ENCODE measurements at regions not wholly inside any gene's neighbourhood (a gene's known extent, or its start where the extent isn't known, plus 50 kb on each side); places are given as distances from the start of the nearest gene placed in this dataset.
A peak's percentile ranks its signal among the peaks of the same experiment; 100 is the strongest.

- H3K36me3 ChIP-seq (ENCODE audit: low read depth) = no peaks in the 10 kb centered on the region
- DNase-seq = no peak
- H2AFZ ChIP-seq = no peak overlapping the region
- no peak overlapping the region for H3K27ac ChIP-seq
- no peaks in the 10 kb centered on the region; the same call in 1 of the 2 replicates for H3K9me2 ChIP-seq (ENCODE audit: insufficient read depth)
- no peaks in the 10 kb centered on the region for H3K9me3 ChIP-seq (ENCODE audit: low read depth)
- H3K27me3 ChIP-seq (replicated peaks; ENCODE audit: insufficient read depth) = no peaks in the 10 kb centered on the region
- H3K4me2 ChIP-seq (ENCODE audit: unreplicated experiment) = no peak overlapping the region
- TF ChIP-seq EZH2phosphoT487 (IDR thresholded peaks at IDR 0.05; ENCODE audit: insufficient read depth, low read depth) = no peak
- TF ChIP-seq EZH2 (IDR thresholded peaks at IDR 0.05; ENCODE audit: insufficient read depth, poor library complexity, severe bottlenecking) = no peak
- 44 to 45% methylated on average over 6 of the region's 6 CpGs for WGBS, 2 experiments (ENCODE audit: low coverage in 1 of 2, low lambda C conversion rate in 2 of 2, missing lambda C conversion rate in 2 of 2)
- H3K9ac ChIP-seq = no peak overlapping the region
- H3K4me1 ChIP-seq (ENCODE audit: insufficient read depth) = no peaks in the 10 kb centered on the region
- no peaks in the 10 kb centered on the region for H3K79me2 ChIP-seq (ENCODE audit: insufficient read depth)
- no peaks in the 10 kb centered on the region for H4K20me1 ChIP-seq (ENCODE audit: insufficient read depth)
- in situ Hi-C loops (cut with MboI) = no loop called here
- H3K4me3 ChIP-seq = no peak overlapping the region
- no peaks in the 10 kb centered on the region for H3F3A ChIP-seq (ENCODE audit: insufficient read depth)
These were observed 79.6 kb upstream of the MTPN start for GRCh38 chr7:136056651-136057231.

GRCh38 chr7:136055266-136055665 lies 78.1 kb upstream of the MTPN start:
- Histone ChIP-seq H3K4me2 (ENCODE audit: unreplicated experiment) (no peak overlapping the region), H3K4me1 (ENCODE audit: insufficient read depth) (no peaks in the 10 kb centered on the region), H2AFZ (no peak overlapping the region), H3F3A (ENCODE audit: insufficient read depth) (no peaks in the 10 kb centered on the region), H3K9me3 (ENCODE audit: low read depth) (no peaks in the 10 kb centered on the region), H3K4me3 (no peak overlapping the region), H3K27ac (no peak overlapping the region), H3K27me3 (replicated peaks; ENCODE audit: insufficient read depth) (no peaks in the 10 kb centered on the region), H3K79me2 (ENCODE audit: insufficient read depth) (no peaks in the 10 kb centered on the region), H3K36me3 (ENCODE audit: low read depth) (no peaks in the 10 kb centered on the region), H3K9ac (no peak overlapping the region), H4K20me1 (ENCODE audit: insufficient read depth) (no peaks in the 10 kb centered on the region), H3K9me2 (ENCODE audit: insufficient read depth) (no peaks in the 10 kb centered on the region)
- no peak for TF ChIP-seq EZH2 (IDR thresholded peaks at IDR 0.05; ENCODE audit: insufficient read depth, poor library complexity, severe bottlenecking)
- TF ChIP-seq EZH2phosphoT487 (IDR thresholded peaks at IDR 0.05; ENCODE audit: insufficient read depth, low read depth) = no peak
- in situ Hi-C loops (cut with MboI) = no loop called here
- WGBS, 2 experiments (ENCODE audit: low coverage in 1 of 2, low lambda C conversion rate in 2 of 2, missing lambda C conversion rate in 2 of 2) = 58 to 63% methylated on average over 2 of the region's 2 CpGs
- DNase-seq = no peak

GRCh38 chr7:136053689-136054485 lies 76.7 kb upstream of the MTPN start:
- Histone ChIP-seq H3F3A (ENCODE audit: insufficient read depth) (no peaks in the 10 kb centered on the region), H3K79me2 (ENCODE audit: insufficient read depth) (no peaks in the 10 kb centered on the region), H3K27me3 (replicated peaks; ENCODE audit: insufficient read depth) (no peaks in the 10 kb centered on the region), H3K4me2 (ENCODE audit: unreplicated experiment) (no peak overlapping the region), H4K20me1 (ENCODE audit: insufficient read depth) (no peaks in the 10 kb centered on the region), H3K4me1 (ENCODE audit: insufficient read depth) (no peaks in the 10 kb centered on the region), H3K36me3 (ENCODE audit: low read depth) (no peaks in the 10 kb centered on the region), H3K4me3 (no peak overlapping the region), H3K9me2 (ENCODE audit: insufficient read depth) (no peaks in the 10 kb centered on the region), H3K9me3 (ENCODE audit: low read depth) (no peaks in the 10 kb centered on the region), H3K27ac (no peak overlapping the region), H3K9ac (no peak overlapping the region), H2AFZ (no peak overlapping the region)
- TF ChIP-seq EZH2 (IDR thresholded peaks at IDR 0.05; ENCODE audit: insufficient read depth, poor library complexity, severe bottlenecking) (no peak), EZH2phosphoT487 (IDR thresholded peaks at IDR 0.05; ENCODE audit: insufficient read depth, low read depth) (no peak)
- DNase-seq = peak; percentile 13
- in situ Hi-C loops (cut with MboI) = no loop called here
- 21 to 26% methylated on average over 6 of the region's 6 CpGs for WGBS, 2 experiments (ENCODE audit: low coverage in 1 of 2, low lambda C conversion rate in 2 of 2, missing lambda C conversion rate in 2 of 2)

- Histone ChIP-seq H3K27me3 (replicated peaks; ENCODE audit: insufficient read depth) (no peaks in the 10 kb centered on the region), H3K79me2 (ENCODE audit: insufficient read depth) (no peaks in the 10 kb centered on the region), H3K36me3 (ENCODE audit: low read depth) (no peaks in the 10 kb centered on the region), H4K20me1 (ENCODE audit: insufficient read depth) (no peaks in the 10 kb centered on the region), H2AFZ (no peak overlapping the region), H3K9ac (no peak overlapping the region), H3K9me3 (ENCODE audit: low read depth) (no peaks in the 10 kb centered on the region), H3K27ac (no peak overlapping the region), H3F3A (ENCODE audit: insufficient read depth) (no peaks in the 10 kb centered on the region), H3K4me2 (ENCODE audit: unreplicated experiment) (no peak overlapping the region), H3K4me3 (no peak overlapping the region), H3K4me1 (ENCODE audit: insufficient read depth) (no peaks in the 10 kb centered on the region), H3K9me2 (ENCODE audit: insufficient read depth) (no peaks in the 10 kb centered on the region)
- in situ Hi-C loops (cut with MboI) = no loop called here
- no peak for DNase-seq
- no peak for TF ChIP-seq EZH2phosphoT487 (IDR thresholded peaks at IDR 0.05; ENCODE audit: insufficient read depth, low read depth)
- no peak for TF ChIP-seq EZH2 (IDR thresholded peaks at IDR 0.05; ENCODE audit: insufficient read depth, poor library complexity, severe bottlenecking)
- 62 to 67% methylated on average over 6 of the region's 6 CpGs for WGBS, 2 experiments (ENCODE audit: low coverage in 1 of 2, low lambda C conversion rate in 2 of 2, missing lambda C conversion rate in 2 of 2)
These were observed 74.2 kb upstream of the MTPN start for GRCh38 chr7:136051203-136051928.

Measured in GM23248 (cell line).